ENCODE measurements at regions not wholly inside any gene's neighbourhood (a gene's known extent, or its start where the extent isn't known, plus 50 kb on each side); places are given as distances from the start of the nearest gene placed in this dataset.
A peak's percentile ranks its signal among the peaks of the same experiment; 100 is the strongest.

DNA sequence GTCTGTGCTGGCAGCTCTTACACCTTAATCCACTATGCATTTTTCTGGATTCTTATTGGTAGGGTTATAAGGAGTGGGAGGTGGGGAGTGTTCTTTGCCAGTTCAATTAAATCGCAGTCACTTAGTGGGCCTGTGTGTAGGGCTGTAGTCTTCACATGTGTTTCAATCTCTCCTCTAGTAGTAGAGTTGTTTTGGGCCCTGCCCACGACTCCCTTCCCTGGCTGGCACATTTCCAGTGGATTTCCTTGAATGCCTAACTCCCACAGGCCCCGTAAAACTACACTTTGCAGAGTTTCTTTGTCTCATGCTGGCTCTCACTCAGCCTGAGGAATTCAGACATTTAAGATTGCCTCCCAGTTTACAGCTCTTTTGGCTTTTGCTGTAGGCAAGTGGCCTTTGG lies 414.0 kb upstream of the OPRM1 start:
- DNase-seq (ENCODE audit: low read depth), result peak; percentile 9

DNA sequence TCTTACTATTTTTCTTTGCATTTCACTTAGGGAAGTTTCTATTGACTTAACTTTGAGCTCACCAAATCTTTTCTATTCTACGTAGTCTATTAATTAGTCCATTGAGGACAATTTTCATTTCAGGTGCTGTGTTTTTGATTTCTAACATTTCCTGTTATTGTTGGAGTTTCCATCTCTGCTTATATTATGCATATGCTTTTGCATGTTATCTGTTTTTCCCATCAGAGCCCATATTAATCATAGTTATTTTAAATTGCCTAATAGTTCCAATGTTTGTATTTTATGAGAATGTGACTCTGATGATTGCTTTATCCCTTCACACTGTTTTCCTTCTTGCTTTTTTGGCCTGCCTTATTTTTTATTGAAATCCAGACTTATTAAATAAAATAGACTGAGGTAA lies 414.5 kb upstream of the OPRM1 start:
- no peak for DNase-seq (ENCODE audit: low read depth)

DNA sequence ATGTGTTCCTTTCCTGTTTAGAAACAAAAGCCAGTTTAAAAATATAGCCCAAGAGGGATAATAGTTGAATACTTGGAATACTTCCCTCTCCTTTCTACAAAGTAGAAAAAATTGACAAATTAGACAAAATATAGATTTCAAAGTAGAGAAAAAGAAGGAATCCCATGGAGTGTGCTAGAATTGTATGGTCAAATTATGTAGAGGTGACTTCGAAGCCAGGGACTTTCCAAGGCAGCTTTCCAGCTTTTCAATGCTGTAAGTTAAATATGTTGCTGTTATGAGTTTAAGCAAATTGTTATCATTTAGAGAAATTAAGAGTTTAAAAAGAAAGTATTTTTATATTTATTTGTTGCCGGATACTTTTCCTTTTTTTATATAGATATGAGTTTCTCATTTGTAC lies 415.5 kb upstream of the OPRM1 start:
- DNase-seq (ENCODE audit: low read depth), result no peak

DNA sequence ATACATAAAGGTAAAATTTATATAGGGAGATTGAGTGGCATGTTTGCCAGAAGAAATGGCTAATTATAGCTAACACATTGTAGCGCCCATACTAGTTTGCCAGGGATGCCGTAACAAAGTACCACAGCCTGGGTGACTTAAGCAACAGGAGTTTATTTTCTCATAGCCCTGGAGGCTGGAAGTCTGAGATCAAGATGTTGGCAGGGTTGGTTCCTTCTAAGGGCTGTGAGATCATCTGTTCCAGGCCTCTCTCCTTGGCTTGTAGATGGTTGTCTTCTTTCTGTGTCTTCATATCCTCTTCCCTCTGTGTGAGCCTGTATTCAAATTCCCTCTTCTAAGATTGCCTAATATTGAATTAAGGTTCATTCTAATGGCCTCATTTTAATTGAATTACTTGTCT lies 417.5 kb upstream of the OPRM1 start:
- DNase-seq (ENCODE audit: low read depth), result no peak

DNA sequence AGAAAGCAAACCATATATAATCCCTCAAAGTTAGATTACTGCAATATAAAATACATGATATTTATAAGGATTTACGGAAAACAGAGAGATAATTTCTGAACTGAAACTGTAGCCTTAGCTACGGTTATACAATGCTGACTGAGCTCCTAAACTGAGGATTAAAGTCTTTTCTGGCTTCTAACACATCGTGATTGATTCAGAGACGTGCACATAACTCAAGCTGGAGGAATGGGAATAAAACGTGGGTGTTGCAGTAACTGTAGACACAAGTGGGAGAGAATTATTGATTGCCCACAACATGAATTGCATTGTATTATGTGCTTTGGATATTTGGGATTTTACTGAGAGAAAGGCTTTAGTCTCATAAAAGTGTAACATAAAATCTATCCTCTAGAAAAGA lies 418.0 kb upstream of the OPRM1 start:
- no peak for DNase-seq (ENCODE audit: low read depth)

DNA sequence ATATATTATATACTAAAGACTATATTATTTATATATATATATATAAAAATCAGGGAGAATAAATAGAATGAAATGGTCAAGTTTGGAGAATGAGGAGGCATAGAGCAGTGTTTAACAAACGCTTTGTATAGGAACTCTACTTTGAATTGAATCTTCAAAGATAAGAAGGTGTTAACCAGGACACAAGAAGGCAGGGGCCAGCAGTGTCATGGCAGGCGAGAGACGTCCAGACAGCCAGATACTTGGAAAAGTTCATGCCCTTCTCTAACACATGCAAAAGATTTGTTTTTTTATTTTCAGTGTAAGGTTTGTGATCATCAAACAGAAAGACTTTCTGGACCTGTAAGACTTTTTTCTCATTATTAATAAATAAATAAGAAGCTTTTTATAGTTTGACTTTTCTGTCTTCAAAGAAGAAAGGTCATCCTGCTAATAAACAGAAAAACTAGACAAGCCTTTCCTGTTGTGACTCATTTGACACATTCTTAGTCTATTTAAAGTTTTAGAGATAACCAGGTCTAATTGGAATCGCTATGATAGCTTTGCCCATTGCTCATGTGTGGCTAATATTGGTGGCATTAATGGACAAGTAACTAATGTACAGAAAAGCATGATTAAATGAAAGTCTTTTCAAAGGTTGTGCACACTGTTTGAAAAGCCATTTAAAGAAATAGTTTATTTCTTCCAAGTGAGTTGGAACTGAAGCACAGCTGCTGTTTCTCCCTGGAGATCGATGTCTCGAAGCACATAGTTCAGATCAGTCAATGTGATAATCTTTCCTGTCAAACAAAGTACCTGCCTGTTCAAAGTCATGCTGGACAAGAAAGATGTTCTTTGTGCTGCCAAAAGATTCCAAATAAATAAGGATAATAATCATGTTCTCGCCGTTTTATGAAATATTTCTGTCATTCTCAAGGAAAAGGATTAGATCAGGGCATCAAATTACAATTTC lies 420.4 kb upstream of the OPRM1 start:
- no peak for DNase-seq (ENCODE audit: low read depth)

DNA sequence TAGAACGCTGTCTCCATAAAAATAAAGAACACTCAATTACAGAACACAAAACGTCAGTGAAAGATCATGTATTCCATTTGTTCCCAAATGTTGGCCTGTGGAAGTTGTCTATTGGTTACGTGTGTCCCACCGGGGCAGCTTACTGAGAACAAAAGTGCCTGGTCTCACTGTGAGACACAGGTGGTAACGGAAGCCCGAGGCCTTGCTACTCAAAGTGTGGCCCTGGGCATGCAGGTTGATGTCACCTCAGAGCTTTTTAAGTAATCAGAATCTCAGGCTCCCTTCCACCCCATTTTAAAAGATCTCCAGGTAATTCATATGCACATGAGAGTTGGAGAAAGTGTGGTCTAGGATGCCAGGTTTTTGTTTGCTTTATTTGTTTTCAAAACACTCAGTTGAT lies 422.5 kb upstream of the OPRM1 start:
- no peak for DNase-seq (ENCODE audit: low read depth)

DNA sequence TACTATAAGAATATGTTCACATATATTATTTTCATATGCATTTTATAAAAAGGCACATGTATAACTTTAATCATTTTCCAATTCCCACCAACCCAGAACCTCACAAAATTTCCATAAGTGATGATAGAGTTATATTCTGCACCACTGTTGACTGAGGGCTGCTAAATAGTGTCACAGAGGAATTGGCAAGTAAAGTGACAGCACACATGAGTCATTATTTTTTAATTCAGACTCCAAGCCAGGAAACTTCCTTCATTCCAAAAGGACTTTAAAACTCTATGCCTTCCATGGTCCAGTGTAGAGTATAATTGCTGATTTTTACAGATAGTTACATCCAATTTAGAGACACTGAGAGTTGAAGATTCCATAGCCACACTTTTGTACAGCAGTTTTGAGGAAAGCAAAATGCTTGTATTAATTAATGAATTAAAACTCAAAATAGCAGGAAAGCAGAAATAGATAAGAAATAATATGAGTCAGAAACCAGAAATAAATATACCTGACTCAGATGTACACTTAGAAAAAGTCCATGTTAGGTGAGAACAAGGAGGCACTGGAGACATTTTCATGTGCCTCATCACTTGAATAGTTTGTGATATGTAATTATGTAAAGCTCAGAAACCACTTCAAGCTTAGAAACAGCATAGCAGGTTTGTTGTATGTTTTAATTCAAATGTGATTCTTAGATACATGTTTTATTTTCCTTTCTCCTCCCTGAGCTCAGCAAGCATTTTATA lies 425.2 kb upstream of the OPRM1 start:
- no peak for DNase-seq (ENCODE audit: low read depth)

DNA sequence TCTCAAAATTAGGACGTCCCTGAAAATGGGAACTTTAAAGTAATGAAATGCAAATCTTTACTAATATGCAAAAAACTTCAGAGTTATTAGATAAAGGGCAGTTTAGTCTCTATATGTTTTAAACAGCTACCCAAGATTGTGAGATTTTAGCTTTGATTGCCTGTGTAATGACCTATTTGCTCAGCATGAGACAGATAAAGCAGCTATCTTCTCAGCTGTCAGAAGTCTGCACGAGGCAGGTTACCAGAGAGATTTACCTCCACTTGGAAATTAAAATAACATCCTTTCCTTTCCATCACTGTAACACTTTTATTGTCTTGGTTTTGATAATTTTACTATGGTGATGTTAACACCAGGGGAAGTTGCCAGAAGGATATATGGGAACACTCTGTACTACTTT lies 436.6 kb upstream of the OPRM1 start:
- DNase-seq (ENCODE audit: low read depth), result no peak

DNA sequence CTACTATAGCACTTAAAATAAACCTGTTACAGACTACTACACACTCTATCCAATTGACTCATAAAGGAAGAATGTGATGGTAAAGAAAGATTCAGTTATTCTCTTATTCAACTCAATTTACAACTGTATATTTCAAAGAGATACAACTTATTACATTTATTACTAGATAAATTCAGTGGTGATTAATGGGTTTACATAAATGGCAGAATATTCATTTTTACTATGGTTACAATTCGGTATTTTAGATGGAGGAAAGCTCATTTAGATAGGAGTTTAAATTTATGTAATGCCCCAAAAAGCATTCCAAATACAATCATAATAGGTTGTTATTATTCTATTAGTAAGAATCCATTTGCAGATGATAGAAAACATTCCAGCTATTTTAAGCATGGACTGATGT lies 439.1 kb upstream of the OPRM1 start:
- DNase-seq (ENCODE audit: low read depth), result no peak

DNA sequence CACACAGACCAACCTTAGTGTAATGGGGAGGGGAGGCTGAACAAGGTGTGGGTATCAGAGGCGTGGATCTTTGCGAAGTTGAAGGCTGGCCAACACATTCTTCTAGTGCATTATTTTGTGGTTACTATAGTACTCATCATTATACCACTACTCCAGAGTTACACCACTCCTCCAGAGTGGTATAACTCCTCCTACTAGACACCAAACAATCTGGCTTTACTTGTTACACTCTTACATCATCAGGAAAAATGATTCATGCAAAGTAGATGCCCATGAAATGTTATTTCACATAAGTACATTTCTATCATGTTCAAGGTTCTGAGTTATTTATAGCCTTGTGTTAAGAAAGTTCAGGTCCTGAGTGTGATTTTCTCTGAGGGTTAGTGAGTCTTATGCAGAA lies 443.1 kb upstream of the OPRM1 start:
- peak; percentile 57 for DNase-seq (ENCODE audit: low read depth)

DNA sequence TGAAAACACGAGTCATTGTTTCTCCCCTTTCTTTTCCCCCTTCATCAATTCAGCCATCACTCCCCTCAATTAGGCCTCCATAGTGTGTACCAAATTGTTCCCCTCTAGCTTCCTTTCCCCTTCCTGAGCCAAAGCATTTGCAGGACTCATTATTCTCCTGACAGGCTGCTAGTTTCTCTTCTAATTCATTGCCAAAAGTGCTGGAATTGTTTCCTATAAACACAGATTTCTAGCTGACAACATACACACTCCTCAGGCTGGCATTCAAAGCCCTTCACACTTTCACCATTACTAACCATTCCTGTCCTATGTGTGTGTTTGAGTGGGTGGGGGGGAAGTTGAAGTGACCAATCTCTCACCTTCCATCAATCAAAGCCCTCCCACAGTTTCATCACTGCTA lies 444.2 kb upstream of the OPRM1 start:
- DNase-seq (ENCODE audit: low read depth), result no peak

DNA sequence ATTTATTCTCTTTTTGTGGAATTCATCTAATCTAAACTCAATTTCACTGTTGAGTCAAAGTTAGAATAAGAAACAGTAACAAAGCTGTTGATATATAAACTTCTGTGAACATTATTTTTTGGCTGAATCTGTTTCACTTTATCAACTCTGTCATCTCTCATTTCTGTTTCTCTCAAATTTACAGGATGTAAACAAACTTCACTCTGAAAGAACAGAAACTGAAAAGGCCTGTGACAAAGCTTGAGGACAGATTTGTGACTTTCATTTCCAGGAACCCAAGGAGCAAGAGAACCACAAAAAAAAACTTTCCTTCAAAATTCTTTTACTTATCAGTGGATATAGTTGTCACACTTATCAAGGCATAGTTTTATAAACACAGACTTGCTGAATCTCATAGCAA lies 447.9 kb upstream of the OPRM1 start:
- DNase-seq (ENCODE audit: low read depth), result no peak

DNA sequence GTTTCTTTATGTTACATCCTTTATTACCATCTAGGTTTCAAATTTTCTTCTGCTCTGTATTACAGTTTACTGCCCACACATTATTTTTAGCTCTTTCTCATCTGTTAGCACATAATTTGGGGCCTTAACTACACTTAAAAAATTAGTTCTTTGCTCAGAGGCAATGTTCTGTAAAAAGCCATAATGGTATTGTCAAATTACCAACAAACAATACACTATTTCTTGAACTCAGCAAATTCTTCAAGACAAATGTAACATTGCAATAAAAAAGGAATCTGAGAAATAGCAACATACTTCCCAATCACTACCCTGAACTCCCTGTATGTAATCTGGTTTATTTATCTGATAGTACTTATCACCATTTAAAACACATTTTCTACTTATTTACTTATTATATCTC lies 448.6 kb upstream of the OPRM1 start:
- no peak for DNase-seq (ENCODE audit: low read depth)

DNA sequence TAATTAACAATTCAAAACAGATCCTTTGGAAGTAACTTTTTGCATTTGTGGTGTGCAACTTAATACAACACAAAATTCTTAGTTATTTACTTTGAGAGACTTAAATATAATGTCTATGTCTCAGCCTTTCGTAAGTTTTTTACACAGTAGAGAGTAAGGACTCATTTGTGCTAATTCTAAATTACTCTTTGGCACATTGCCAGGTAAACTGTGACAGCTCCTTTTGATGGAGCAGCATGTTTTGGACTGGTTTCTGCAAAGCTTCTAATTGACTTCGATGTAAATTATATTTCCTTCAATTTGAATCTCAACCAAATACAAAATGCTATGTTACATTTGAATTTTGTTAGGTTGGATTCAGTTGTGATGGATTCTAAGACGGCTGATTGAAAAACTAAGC lies 450.7 kb upstream of the OPRM1 start:
- DNase-seq (ENCODE audit: low read depth), result no peak

DNA sequence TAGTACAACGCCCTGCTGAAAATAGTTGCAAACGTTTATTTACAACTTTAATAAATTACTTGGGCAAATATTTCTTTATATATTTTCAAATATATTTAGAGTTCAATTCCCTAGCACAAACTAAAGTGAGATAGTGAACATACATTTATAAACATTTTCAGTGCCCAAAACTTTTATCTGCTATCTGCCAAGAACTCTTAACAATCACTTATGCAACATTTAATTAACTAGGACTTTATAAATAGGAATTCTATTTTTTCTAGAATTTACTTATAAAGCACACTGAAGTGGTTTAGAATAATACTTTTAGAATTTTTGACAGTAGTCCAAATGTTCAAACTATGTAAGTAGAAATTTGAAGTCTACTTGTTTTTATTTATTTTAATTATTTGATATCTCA lies 452.6 kb upstream of the RGS17 start:
- DNase-seq (ENCODE audit: low read depth), result no peak

DNA sequence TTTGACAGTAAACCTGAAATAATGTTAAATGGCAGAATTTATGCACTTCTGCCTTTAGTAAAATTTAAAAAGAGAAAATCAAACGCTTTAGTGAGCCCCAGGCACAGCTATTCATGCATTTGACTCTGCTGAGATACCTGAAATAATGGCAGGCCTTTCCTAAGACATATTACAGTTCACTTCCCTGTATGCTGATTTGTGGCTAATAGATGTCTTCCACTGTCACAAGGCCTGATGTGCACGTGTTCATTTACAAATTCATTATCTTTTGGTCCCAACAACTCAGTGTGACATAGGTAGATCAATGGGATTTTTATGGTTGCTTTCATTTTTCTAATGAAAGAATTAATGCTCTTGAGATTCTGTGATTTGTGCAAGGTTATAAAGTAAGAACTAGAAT lies 449.7 kb upstream of the RGS17 start:
- DNase-seq (ENCODE audit: low read depth), result no peak

DNA sequence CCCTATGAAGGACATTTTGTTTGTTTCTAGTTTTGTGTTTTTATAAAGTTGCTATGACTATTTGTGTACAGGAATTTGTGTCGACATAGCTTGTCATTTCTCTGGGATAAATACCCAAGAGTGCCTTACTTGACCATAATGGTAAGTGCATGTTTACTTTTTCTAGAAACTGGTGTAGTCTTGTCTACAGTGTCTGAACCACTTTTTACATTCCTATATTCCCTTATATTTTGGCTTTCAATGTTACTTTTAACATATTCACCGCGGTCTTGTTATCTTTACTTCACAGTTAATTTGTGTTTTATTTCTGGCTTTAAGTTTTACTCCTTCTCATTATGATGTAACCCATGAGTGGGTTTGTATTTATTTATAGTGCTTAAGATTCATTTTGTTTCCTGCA lies 444.4 kb upstream of the RGS17 start:
- DNase-seq (ENCODE audit: low read depth), result no peak

DNA sequence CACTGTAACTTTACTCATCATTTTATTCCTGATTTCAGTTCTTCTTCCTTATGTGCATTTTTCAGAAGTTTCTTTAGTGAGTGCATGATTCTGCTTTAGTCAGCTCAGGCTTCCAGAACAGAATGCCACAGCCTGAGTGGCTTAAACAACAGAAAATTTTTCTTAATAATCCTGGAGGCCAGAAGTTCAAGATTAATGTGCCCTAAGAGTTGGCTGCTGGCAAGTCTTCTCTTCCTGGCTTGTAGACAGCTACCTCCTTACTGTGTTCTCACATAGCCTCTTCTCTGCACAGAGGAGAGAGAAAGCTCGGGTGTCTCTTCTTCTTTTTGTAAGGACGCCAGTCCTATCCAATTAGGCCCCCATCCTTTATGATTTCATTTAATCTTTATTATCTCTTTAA lies 443.1 kb upstream of the RGS17 start:
- DNase-seq (ENCODE audit: low read depth), result no peak

DNA sequence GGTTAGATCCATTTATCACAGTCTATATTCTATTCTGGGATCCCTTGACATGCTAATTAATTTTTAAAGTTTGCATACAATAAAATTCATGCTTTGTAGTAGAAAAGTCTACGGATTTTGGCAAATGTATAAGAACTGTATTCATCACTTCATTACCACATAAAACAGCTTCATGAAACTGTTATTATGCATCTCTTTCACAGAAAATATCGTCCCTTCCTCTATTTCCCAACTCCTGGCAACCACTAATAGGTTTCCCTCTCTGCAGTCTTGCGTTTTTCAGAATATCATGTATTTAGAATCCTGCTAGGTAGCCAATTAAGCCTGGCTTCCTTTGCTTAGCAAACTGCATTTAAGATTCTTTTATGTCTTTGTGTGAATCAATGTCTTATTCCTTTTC lies 441.3 kb upstream of the RGS17 start:
- DNase-seq (ENCODE audit: low read depth), result no peak

DNA sequence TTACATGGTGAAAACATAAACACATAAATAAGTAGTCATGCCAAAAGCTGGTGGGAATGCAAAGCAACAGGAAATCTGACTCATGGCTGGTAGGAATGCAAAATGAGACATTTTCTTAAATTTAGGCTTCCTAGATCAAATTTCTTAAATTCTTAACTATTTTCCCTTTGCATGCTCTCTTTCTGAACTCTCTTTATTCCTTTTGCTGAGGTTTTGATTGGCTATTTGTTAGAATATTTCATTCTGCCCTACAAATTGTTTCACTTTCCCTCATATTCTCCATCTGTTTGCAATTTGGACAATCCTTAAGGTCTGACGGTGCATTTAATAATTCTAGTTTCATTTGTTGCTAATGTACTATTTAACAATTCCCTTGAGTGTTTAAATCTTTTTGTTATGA lies 437.5 kb upstream of the RGS17 start:
- DNase-seq (ENCODE audit: low read depth), result peak; percentile 64

DNA sequence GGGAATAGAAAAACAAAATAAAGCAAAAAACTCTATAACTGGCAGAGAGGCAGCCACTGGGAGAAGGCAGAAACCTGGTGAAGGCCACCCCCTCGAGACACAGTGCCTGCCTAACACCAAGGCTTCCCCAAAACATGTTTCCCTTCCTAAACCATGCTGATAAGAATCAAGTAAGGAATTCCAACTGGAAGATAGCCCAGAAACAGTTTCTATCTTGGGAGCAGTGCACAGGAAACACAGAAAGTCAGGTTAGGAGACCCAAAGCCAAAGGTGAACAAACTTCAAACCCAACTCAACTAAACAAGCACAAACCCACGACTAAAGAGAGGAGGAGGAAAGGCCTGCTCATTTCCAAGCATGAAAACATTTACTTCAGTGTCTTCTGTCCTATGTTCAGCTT lies 433.7 kb upstream of the RGS17 start:
- DNase-seq (ENCODE audit: low read depth), result peak; percentile 6

DNA sequence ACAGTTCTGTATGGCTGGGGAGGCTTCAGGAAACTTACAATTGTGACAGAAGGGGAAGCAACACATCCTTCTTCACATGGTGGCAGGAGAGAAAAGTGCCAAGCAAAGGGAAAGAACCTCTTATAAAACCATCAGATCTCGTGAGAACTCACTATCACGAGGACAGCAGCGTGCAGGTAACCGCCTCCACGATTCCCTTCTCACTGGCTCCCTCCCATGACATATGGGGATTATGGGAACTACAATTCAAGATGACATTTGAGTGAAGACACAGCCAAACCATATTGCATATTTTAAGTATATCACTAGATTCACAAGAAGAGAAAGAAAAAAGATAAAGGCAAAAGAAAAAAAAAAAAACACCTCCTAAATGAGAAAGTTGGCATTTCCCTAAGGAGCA lies 431.9 kb upstream of the RGS17 start:
- no peak for DNase-seq (ENCODE audit: low read depth)

DNA sequence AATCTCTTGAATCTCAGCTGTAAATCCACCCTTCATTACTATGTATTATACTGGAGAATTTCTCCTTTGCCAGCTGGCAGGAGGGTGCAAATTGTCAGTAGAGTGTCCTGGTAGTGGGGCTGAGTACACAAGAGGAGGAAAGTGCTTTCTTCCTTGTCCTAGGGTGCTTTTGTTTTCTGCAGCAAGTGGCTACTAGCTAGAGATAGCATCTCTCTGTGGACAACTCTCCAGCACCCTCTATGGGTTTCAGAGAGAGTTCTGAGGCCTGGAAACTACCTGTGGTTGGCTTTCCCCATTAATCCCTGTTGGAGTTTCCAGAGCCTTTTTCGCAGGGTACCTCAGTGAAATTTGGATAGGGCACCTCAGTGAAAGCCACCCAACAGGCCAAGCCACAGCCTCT lies 422.5 kb upstream of the RGS17 start:
- peak; percentile 31 for DNase-seq (ENCODE audit: low read depth)
